NOMO-1 treated with dmso at 0.1 percent for 144 hours (cell line): ENCODE measurements at regions not wholly inside any gene's neighbourhood (a gene's known extent, or its start where the extent isn't known, plus 50 kb on each side); places are given as distances from the start of the nearest gene placed in this dataset.

Source experiments
- DNase-seq: peaks from one replicate; lab custom pipeline; 2025; ENCODE audit not compliant: unreplicated experiment; lab: John Stamatoyannopoulos, UW

DNA sequence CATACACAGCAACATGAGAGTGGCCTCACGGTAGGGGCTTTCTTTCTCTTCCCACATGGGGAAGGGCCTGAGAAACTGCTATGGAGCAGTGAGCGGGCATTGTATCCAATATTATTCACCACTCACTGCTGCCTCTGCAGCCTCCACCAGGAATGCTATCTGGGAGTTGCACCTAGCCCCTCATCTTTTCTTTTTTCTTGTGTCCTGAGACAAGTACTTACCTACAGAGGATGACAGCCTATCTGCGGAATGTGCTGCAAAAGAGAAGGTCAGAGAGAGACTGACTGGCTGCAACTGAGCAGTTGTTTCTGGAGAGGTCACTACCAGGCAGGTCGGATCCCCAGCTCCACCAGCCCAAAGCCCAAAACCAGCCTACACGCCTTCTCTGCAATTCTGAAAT is 52.1 kb upstream of the HTATIP2 start:
- no peak for DNase-seq

DNA sequence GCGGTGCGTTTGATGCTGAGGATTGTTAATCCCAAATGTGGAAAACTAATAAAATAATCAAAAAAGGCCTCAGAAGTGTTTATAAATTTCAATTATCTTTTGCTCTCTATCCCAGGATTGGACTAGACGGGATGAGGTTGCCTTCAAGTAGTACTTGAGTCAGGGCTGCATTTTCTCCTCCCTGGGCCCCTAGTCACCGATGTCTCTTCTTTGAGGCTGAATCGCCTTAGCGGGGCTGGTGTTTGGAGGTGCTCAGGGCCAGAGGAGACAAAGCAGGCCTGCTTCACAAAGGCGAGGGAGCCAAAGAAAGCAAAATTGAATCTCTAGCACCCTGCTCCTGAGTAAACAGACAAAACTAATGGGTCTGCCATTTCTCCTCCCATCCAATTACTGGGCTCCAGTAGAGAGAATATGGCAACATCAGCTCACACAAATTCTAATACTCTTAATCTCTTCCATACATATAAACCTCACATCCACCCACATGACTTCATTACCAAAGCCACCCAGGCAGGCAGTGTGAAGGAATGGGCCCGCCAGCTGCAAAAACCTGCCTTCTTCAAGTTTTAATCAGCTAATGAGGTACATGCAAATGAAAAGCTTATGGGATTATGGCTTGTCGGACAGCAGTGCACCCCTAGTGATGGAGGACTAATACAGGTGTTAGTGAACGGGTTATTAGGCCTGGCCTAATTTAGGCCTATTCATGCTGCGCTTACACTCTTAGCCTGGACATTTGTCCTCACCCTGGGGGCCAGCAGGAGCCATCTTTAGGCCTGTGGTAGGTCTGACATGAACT is 52.7 kb upstream of the HTATIP2 start:
- DNase-seq, result no peak

DNA sequence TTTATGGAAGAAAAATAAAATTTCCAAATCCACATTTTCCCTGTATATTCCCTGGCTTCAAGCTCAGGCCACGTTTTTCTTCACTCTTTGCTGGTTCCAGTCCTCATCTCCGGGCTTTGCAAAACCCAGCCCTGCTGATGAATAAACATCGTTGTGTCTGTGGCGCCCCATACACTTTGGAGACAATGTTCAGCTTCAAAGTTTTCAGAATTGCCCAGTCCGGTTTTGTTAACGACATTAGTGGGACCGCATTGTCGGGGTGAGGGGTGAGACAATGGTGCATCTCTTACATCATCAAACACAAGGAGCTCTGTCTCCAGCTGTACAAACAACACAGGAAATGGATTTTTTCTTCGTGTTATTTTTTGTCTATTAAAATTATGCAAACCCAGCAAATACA is 53.4 kb upstream of the HTATIP2 start:
- no peak for DNase-seq

DNA sequence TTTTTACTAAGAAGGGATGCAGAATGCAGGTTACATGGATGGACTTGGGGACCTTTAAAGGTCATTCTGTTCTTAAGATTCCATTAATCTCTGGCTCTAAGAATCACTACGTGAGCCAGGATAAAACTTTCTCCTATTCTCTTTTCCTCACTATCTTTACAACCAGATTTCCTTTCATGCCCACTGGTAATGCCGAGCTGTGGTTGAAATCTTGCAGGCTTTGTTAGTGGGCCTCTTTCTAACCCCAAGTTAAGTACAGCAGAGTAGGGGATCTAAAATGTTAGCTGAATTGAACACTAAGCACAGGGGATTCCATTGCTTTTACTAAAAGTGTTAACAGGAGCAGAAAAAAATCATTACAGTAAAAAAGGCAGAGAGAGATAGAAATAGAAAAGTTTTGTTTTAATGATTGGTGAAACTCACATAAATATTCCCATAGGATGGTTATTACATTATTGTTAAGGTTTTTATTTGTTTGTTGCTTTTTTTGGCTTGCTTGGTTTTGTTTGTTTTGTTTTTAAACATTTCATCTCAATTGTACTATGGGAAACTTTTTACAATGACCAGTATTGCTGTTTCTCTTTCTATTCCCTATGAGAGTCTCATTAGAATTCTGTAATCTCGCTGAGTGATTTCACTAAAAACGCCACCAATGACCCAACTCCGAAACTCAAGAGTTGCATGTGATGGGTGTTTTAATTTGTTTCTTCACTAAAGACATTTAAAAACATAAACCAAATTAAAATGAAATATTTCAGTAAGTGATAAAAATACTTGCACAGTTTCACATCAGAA is 54.1 kb upstream of the HTATIP2 start:
- DNase-seq, result no peak

DNA sequence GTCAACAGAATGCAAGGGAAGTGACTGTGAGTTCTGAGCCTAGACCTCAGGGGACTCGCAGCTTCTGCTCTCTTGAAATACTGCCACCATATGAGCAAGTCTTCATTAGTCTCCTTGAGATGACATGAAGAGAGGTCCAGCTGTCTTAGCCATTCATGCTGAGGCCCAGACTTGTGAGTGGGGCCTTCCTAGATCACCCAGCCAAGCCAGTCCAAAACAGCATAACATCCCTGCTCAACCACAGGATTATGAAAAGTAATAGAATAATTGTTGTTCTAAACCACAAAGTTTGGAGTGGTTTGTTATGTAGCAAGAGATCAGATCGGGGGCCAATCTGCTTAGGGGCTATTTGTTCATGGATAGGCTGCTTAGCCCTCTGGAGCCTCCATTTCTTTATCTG is 54.9 kb upstream of the HTATIP2 start:
- peak; percentile 69 for DNase-seq

- DNase-seq, result no peak
These were observed 60.0 kb upstream of the HTATIP2 start for GRCh38 chr11:20303391-20303965.

DNA sequence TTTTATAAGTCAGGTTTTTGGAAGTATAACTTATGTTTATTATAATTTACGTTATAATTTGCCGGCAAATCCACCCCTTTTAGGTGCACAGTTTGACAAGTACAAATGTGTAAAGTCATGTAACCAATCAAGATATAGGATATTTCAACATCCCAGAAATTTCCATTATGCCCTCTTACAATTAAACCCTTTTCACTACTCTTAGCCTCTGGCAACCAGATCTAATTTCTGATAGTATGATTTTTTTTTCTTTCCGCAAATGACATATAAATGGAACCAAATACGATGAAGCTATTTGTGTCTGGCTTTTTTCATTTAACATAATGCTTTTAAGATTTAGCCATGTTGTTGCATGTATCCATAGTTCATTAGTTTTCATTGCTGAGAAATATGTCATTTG is 69.5 kb upstream of the HTATIP2 start:
- no peak for DNase-seq

DNA sequence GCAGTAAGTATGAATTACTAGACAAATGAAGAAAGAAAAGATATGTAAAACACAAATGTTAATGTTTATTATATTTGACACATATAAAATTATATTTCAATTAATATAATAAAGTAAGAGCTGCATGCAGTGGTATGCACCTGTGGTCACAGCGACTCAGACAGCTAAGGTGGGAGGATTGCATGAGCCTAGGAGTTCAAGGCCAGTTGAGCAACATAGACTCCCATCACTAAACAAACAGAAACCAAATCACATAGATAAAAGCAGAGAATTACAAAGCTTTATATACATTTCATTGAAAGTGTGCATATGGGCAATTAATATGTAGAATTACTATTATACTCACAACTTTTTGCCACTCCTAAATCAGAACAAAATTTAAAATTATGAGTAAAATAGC is 70.0 kb upstream of the HTATIP2 start:
- DNase-seq, result no peak

GRCh38 chr11:20289732-20290131 is 73.8 kb upstream of the HTATIP2 start:
- no peak for DNase-seq

GRCh38 chr11:20283475-20283874 is 80.0 kb upstream of the HTATIP2 start:
- DNase-seq, result no peak

DNA sequence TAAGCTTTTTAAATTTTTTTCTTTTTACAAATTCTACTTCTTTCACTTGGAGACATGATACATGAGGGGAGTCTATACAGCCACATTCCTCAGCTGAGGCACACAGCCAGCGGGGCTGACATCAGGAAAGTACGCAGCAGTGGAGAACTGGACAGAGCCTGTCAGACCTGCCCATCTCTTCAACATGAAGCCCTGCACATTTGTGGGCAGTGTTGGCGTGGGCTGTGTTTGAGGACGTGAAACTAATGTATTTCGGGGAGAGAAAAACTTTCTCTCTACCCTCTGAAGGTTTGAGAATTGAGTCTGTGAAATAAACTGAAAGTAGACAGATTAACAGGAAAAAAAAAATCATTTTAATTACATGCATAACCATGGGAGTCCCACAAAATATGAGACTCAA is 84.8 kb upstream of the HTATIP2 start:
- DNase-seq, result no peak

GRCh38 chr11:20277014-20277413 is 86.5 kb upstream of the HTATIP2 start:
- no peak for DNase-seq

DNA sequence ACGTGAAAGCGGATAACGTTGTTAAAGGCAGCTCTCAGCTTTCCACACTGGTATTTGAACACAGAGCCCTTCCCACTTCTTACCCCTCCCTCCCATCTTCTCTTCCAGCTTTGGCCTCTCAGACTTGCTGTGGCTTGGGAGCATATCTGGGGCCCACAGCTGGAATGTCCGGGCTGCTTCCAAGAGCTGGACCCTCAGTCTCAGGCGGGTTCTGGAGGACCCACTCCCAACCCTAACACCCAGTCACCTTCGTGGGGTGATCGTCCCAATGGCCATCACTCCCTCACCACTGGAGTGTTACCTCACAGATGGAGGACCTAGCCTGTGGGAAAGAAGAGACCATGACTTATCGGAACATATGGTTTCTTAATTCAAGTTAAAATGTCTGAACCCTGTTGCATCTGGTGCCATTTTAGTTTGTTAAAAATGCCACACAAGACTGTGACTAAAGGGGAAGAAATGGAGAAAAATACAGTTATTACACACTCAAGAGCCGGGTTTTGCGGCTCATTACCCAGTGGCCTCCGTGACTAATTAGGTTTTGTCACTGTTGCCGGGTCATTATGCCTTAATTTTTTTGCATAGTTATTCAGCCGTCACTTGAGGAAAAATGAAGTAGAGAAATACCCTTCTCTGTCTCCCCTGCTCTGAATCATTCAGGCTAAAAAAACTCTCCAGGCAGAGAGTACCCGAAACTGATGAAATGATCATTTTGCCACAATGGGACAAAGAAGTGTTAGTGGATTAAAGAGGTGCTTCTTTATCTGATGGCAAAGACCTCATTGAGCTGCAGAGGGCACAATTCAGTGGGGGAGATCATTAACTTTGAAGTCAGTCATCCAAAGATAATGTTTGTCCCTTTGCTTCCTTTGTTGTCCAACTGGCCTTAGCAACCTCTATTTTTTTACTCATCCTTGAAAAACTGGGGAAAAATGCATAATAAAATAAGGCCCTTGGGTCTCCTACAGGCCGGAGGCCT is 87.2 kb upstream of the HTATIP2 start:
- peak; percentile 47 for DNase-seq

- DNase-seq, result no peak
These were observed 89.5 kb upstream of the HTATIP2 start for GRCh38 chr11:20274031-20274430.

DNA sequence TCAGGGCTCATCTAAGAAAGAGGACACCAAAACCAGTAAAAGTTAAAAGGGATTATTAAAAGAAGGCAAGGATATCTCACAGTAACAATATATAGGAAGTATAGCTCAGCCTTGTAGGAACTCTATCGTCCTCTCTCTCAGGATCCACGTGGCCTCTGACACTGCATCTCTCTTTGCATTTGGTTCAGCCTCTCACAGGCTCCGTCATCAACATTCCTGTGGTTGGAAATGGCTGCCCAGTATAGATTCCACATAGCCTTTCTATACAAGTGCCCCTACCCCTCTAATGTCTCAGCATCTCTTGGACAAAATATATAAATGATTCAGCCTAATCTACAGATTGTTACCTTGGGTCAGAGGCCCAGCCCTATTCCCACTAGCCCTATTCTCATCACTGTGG is 101.3 kb upstream of the DBX1 start:
- DNase-seq, result no peak

DNA sequence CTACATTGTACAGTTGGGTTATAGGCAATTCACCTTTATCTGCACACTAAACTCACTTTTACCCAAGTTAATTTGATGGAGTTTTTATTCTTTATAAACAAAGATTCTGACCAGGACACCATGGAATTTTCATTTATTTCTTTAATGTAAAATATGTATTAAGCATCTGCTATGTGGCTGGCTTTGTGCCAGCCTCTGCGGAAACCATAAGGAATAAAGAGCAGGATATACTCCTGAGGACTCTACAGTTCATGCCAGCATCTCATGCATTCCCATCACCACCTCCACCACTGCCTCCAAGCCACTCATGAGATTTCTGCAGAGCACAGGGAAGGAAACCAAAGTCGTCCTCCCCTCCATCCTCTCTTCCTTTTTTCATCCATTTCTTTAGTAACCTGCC is 100.0 kb upstream of the DBX1 start:
- no peak for DNase-seq

- no peak for DNase-seq
These were observed 99.2 kb upstream of the DBX1 start for GRCh38 chr11:20259506-20259905.

GRCh38 chr11:20258376-20258895 is 98.2 kb upstream of the DBX1 start:
- no peak for DNase-seq

DNA sequence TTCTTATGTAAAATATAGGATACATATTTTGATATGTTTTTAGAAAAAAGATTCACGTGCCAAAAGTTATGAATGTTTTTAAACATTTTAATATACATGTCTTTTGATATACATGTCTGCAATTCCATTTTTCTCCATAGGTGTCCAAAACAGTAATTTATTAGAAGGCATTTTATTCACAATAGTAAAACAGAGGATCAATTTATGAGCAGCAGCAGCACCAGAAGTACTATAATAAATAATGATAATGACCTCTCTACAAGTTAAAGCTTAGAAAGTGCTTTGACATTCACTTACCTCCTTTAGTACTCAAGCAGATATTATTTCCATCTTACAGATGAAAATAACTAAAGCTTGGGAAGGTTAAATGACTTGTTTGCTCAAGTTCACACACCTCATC is 96.7 kb upstream of the DBX1 start:
- DNase-seq, result no peak

- no peak for DNase-seq
These were observed 93.5 kb upstream of the DBX1 start for GRCh38 chr11:20253796-20254195.

- DNase-seq, result no peak
These were observed 91.2 kb upstream of the DBX1 start for GRCh38 chr11:20251496-20251895.
